Caco-2 (cell line): ENCODE measurements at regions not wholly inside any gene's neighbourhood (a gene's known extent, or its start where the extent isn't known, plus 50 kb on each side); places are given as distances from the start of the nearest gene placed in this dataset.
"Not testable (repeated sequence)": the region's sequence is repeated elsewhere in the genome, so short reads cannot be mapped to it uniquely, and the experiment has no call there.

Experiments used
- BruUV-seq: library from RNA; stranded (reverse); fragments of 400-500 nt; replicated peaks from 2 replicates; lab custom pipeline; 2021; lab: Mats Ljungman, UMichigan
- CTCF ChIA-PET: fragments of 300-600 bp; sonication (Branson Sonifier 250); formaldehyde crosslinking; loops from one replicate; lab custom pipeline; 2022; ENCODE audit warnings: antibody characterized with exemption; lab: Charles Lee
- POLR2A ChIA-PET: fragments of 300-600 bp; sonication (Branson Sonifier 250); formaldehyde crosslinking; loops from one replicate; lab custom pipeline; 2022; ENCODE audit warnings: antibody characterized with exemption; lab: Charles Lee
- DNase-seq, 2 experiments: peaks; one replicate each; pipeline versions ENCODE4 v3.0.0 to v3.0.0-alpha.2; 2020 to 2022
- H3K27me3 ChIP-seq: replicated peaks from 2 replicates; pipeline ENCODE4 v1.6.0; 2011; ENCODE audit warnings: low read length; ENCODE audit not compliant: control insufficient read depth, insufficient read depth
- H3K36me3 ChIP-seq: 2 replicates; pipeline ENCODE4 v1.5.1; 2011; ENCODE audit warnings: low read length; ENCODE audit not compliant: control insufficient read depth, insufficient read depth
- H3K4me1 ChIP-seq: fragments of 250-450 bp; sonication (Bioruptor Pico); 2 replicates; pipeline ENCODE4 v1.5.1; 2020; ENCODE audit warnings: mild to moderate bottlenecking
- H3K4me3 ChIP-seq: 2 replicates; pipeline ENCODE4 v1.5.1; 2011; ENCODE audit warnings: low read depth, mild to moderate bottlenecking, control low read depth, low read length
- H3K9me3 ChIP-seq: fragments of 250-450 bp; sonication (Bioruptor Pico); 2 replicates; pipeline ENCODE4 v1.5.1; 2020; ENCODE audit warnings: mild to moderate bottlenecking, moderate library complexity
- H3K27ac Mint-ChIP-seq: one replicate; pipeline ENCODE4 v1.8.0; 2022; ENCODE audit warnings: mixed read lengths; ENCODE audit not compliant: unreplicated experiment
- H3K27me3 Mint-ChIP-seq: one replicate; pipeline ENCODE4 v1.8.0; 2022; ENCODE audit warnings: mixed read lengths; ENCODE audit not compliant: insufficient read depth, unreplicated experiment
- H3K36me3 Mint-ChIP-seq: one replicate; pipeline ENCODE4 v1.8.0; 2022; ENCODE audit warnings: mild to moderate bottlenecking, mixed read lengths; ENCODE audit not compliant: insufficient read depth, unreplicated experiment
- H3K4me1 Mint-ChIP-seq: one replicate; pipeline ENCODE4 v1.8.0; 2022; ENCODE audit warnings: low read depth, mixed read lengths; ENCODE audit not compliant: unreplicated experiment
- H3K4me3 Mint-ChIP-seq: one replicate; pipeline ENCODE4 v1.8.0; 2022; ENCODE audit warnings: mild to moderate bottlenecking, moderate library complexity, mixed read lengths; ENCODE audit not compliant: unreplicated experiment
- H3K9me3 Mint-ChIP-seq: one replicate; pipeline ENCODE4 v1.8.0; 2022; ENCODE audit warnings: mixed read lengths; ENCODE audit not compliant: unreplicated experiment
- intact Hi-C: fragments of 100-400 bp; cut with micrococcal nuclease; formaldehyde crosslinking; loops from one replicate; pipeline ENCODE4 v1.10.0; 2022; ENCODE audit not compliant: unreplicated experiment
- TF ChIP-seq, protein P1 (sequence below), 2 experiments: fragments of 200-600 bp in 1 of 2; IDR thresholded peaks; 1 replicate in 1 of 2; 2 replicates in 1 of 2; pipeline versions ENCODE4 v1.5.1 to v1.8.0; 2011 to 2022; ENCODE audit warnings: antibody characterized with exemption in 1 of 2, control low read depth in 1 of 2, inconsistent platforms in 1 of 2, low read depth in 1 of 2, low read length in 1 of 2, mild to moderate bottlenecking in 1 of 2, moderate library complexity in 1 of 2; ENCODE audit not compliant: insufficient read depth in 1 of 2, severe bottlenecking in 1 of 2, unreplicated experiment in 1 of 2

DNA sequence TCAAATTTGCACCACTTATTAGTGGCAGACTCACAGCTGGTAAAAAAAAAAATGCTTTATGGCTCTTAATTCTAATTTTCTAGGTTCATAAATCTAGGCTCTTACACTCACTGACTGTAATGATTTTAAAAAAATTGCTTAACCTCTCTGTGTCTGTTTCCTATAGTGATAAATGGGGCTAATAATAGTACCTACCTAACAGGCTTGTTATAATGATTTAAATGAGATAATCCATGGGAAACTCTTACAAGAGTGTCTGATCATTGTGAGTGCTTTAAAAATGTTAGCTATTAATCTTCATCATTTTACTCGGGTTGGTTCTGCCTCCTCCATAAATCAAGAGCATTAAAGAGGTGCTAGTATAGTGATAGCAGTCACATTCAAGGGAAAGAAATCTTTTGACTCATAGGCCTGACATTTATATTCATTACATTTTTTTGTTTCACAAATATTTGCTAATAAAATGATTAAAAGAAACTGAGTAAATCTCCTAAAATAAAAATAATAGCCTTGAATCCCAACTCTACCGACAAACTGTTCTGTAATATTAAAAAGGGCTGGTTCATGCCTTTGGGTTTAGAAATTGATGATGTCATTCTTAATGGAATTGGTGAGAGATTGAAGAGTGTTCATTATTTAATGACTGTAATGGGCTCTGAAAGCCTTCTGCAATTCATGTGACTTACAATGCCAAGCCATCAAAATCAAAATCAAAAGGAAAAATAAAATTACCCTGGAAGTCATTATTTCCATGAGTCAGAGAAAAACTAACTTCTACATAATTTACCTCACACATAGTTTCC lies 93.9 kb upstream of the PALMD start:
- no peak for DNase-seq
- CTCF ChIA-PET = no interaction called here
- Mint-ChIP-seq H3K9me3 (no peaks in the 10 kb centered on the region), H3K27me3 (no peaks in the 10 kb centered on the region), H3K27ac (no peak overlapping the region), H3K4me1 (no peaks in the 10 kb centered on the region), H3K4me3 (no peak overlapping the region), H3K36me3 (no peaks in the 10 kb centered on the region)
- Histone ChIP-seq H3K4me3 (no peak overlapping the region), H3K27me3 (no peaks in the 10 kb centered on the region), H3K4me1 (no peaks in the 10 kb centered on the region), H3K36me3 (no peaks in the 10 kb centered on the region), H3K9me3 (no peaks in the 10 kb centered on the region)
- BruUV-seq = no TSS peak
- intact Hi-C loops = no loop called here
- POLR2A ChIA-PET = no interaction called here
- TF ChIP-seq, protein P1, sequence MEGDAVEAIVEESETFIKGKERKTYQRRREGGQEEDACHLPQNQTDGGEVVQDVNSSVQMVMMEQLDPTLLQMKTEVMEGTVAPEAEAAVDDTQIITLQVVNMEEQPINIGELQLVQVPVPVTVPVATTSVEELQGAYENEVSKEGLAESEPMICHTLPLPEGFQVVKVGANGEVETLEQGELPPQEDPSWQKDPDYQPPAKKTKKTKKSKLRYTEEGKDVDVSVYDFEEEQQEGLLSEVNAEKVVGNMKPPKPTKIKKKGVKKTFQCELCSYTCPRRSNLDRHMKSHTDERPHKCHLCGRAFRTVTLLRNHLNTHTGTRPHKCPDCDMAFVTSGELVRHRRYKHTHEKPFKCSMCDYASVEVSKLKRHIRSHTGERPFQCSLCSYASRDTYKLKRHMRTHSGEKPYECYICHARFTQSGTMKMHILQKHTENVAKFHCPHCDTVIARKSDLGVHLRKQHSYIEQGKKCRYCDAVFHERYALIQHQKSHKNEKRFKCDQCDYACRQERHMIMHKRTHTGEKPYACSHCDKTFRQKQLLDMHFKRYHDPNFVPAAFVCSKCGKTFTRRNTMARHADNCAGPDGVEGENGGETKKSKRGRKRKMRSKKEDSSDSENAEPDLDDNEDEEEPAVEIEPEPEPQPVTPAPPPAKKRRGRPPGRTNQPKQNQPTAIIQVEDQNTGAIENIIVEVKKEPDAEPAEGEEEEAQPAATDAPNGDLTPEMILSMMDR (IDR thresholded peaks at IDR 0.05; ENCODE audit: insufficient read depth in 1 of 2, low read depth in 1 of 2, low read length in 1 of 2, severe bottlenecking in 1 of 2, unreplicated experiment in 1 of 2) = no peak

DNA sequence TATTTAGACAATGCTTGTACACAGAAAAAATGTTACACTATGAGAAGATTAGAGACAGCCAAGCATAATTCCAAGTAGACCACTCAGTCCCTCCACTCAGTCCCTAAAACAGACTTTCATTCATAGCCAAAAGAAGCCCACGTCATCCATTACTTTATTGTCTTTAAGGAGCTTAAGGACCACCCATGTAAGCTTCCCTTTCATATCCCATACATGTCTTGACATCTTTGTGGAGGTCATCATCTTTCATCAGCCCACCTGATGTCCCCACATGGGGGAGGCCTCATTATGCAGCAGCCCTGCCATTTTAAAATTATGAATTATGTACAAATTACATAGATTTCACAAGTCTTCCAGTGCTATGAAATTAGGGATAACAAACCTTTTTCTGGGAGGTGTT lies 92.6 kb upstream of the PALMD start:
- Mint-ChIP-seq H3K9me3 (no peaks in the 10 kb centered on the region), H3K4me3 (no peak overlapping the region), H3K27me3 (no peaks in the 10 kb centered on the region), H3K36me3 (no peaks in the 10 kb centered on the region), H3K4me1 (no peaks in the 10 kb centered on the region), H3K27ac (no peak overlapping the region)
- Histone ChIP-seq H3K9me3 (no peaks in the 10 kb centered on the region), H3K27me3 (no peaks in the 10 kb centered on the region), H3K4me1 (no peaks in the 10 kb centered on the region), H3K4me3 (no peak overlapping the region), H3K36me3 (no peaks in the 10 kb centered on the region)
- CTCF ChIA-PET = no interaction called here
- POLR2A ChIA-PET = no interaction called here
- intact Hi-C loops = no loop called here
- TF ChIP-seq, protein P1 (IDR thresholded peaks at IDR 0.05; ENCODE audit: insufficient read depth in 1 of 2, low read depth in 1 of 2, low read length in 1 of 2, severe bottlenecking in 1 of 2, unreplicated experiment in 1 of 2) = no peak
- no peak for DNase-seq
- no TSS peak for BruUV-seq

DNA sequence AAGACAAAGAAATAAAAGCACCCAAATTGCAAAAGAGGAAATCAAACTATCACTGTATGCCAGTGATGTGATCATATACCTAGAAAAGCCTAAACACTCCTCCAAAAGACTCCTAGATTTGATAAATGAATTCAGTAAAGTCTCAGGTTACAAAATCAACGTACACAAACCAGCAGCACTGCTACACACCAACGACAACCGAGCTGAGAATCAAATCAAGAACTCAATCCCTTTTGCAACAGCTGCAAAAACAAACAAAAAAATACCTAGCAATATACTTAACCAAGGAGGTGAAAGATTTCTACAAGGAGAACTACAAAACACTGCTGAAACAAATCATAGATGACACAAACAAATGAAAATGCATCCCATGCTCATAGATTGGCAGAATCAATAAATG lies 92.1 kb upstream of the PALMD start:
- not testable (repeated sequence) for H3K27ac Mint-ChIP-seq, DNase-seq, H3K36me3 Mint-ChIP-seq

More for the DNA sequence above, 92.1 kb upstream of the PALMD start:
- CTCF ChIA-PET, H3K9me3 Mint-ChIP-seq, H3K9me3 ChIP-seq, BruUV-seq, H3K4me1 ChIP-seq, H3K27me3 Mint-ChIP-seq, POLR2A ChIA-PET, H3K4me3 Mint-ChIP-seq, intact Hi-C loops, H3K4me3 ChIP-seq, H3K4me1 Mint-ChIP-seq, H3K36me3 ChIP-seq, H3K27me3 ChIP-seq: not testable (repeated sequence)
